A549 (cell line): ENCODE measurements at regions not wholly inside any gene's neighbourhood (a gene's known extent, or its start where the extent isn't known, plus 50 kb on each side); places are given as distances from the start of the nearest gene placed in this dataset.
A peak's percentile ranks its signal among the peaks of the same experiment; 100 is the strongest.

Experiments
- ATAC-seq, 2 experiments: fragments of 200-7000 bp in 1 of 2; fragments of >200 bp in 1 of 2; cut with Nextera tagmentation in 1 of 2; cut with Tn5 transposase in 1 of 2; 3 replicates each; pipeline versions ENCODE4 v1.8.0 to v1.9.1; 2018 to 2020; ENCODE audit warnings: mild to moderate bottlenecking in 1 of 2, moderate library complexity in 1 of 2
- CTCF ChIA-PET: fragments of 300-600 bp; sonication (Branson Sonifier 250); formaldehyde crosslinking; extraction: SDS; loops from one replicate; lab custom pipeline; 2021; ENCODE audit warnings: antibody characterized with exemption, inconsistent platforms; lab: Yijun Ruan, JAX
- POLR2A ChIA-PET: fragments of 350-600 bp; formaldehyde crosslinking; extraction: SDS; loops from one replicate; lab custom pipeline; 2021; ENCODE audit warnings: antibody characterized with exemption, inconsistent platforms; lab: Yijun Ruan, JAX
- DNase-seq, 2 experiments: peaks; one replicate each; pipeline versions ENCODE4 v3.0.0 to v3.0.0-alpha.2; 2011 to 2016; ENCODE audit warnings: low read depth in 1 of 2, low spot score in 1 of 2
- FAIRE-seq: peaks from 2 replicates; lab custom pipeline; 2011; peaks lifted over from hg19 to GRCh38; lab: Jason Lieb, UNC
- H3K27ac ChIP-seq, 2 experiments: fragments of >200 bp; sonication (Bioruptor Twin); formaldehyde crosslinking; 3 replicates each; pipeline ENCODE4 v1.5.1; 2016 to 2017
- H3K4me1 ChIP-seq: fragments of >200 bp; sonication (Bioruptor Twin); formaldehyde crosslinking; 3 replicates; pipeline ENCODE4 v1.6.1; 2016
- H3K4me2 ChIP-seq: fragments of >200 bp; sonication (Bioruptor Twin); formaldehyde crosslinking; 3 replicates; pipeline ENCODE4 v1.6.1; 2016
- H3K4me3 ChIP-seq: fragments of >200 bp; sonication (Bioruptor Twin); formaldehyde crosslinking; 3 replicates; pipeline ENCODE4 v1.5.1; 2016
- H3K9me3 ChIP-seq: fragments of >200 bp; sonication (Bioruptor Twin); formaldehyde crosslinking; 3 replicates; pipeline ENCODE4 v1.6.1; 2016
- CBX8 ChIP-seq: fragments of 200-600 bp; sonication (generic); IDR thresholded peaks from 2 replicates; pipeline ENCODE4 v1.6.1; 2016
- CTCF ChIP-seq: fragments of >200 bp; sonication (Bioruptor Twin); formaldehyde crosslinking; IDR thresholded peaks from 3 replicates; pipeline ENCODE4 v1.5.1; 2016
- E2F6 ChIP-seq: IDR thresholded peaks from 2 replicates; pipeline ENCODE4 v1.6.1; 2012; ENCODE audit warnings: low read depth, borderline replicate concordance
- ELK1 ChIP-seq: fragments of 150-350 bp; IDR thresholded peaks from 2 replicates; pipeline ENCODE4 v1.6.1; 2014; ENCODE audit warnings: low read depth, mild to moderate bottlenecking, low read length
- ESRRA ChIP-seq: fragments of 150-350 bp; IDR thresholded peaks from 2 replicates; pipeline ENCODE4 v1.6.1; 2014; ENCODE audit warnings: mild to moderate bottlenecking, low read length, borderline replicate concordance
- FOSL2 ChIP-seq, 2 experiments: fragments of 450-650 bp in 1 of 2; fragments of >200 bp in 1 of 2; sonication (Bioruptor Twin) in 1 of 2; formaldehyde crosslinking; IDR thresholded peaks; 2 replicates each; pipeline versions ENCODE4 v1.5.0 to v1.6.1; 2016 to 2020; ENCODE audit warnings: mild to moderate bottlenecking in 1 of 2, moderate library complexity in 1 of 2
- FOXS1 ChIP-seq: fragments of 250-450 bp; sonication (Bioruptor Pico); IDR thresholded peaks from 2 replicates; pipeline ENCODE4 v1.5.0; 2020; ENCODE audit warnings: mild to moderate bottlenecking, moderate library complexity
- HES2 ChIP-seq: fragments of >200 bp; sonication (Bioruptor Twin); formaldehyde crosslinking; IDR thresholded peaks from 2 replicates; pipeline ENCODE4 v1.6.1; 2016
- HEYL ChIP-seq: fragments of 250-450 bp; sonication (Bioruptor Pico); IDR thresholded peaks from 2 replicates; pipeline ENCODE4 v1.8.0; 2021; ENCODE audit warnings: mild to moderate bottlenecking, moderate library complexity
- HMGXB4 ChIP-seq: fragments of 250-450 bp; sonication (Bioruptor Pico); IDR thresholded peaks from 2 replicates; pipeline ENCODE4 v1.5.0; 2021; ENCODE audit warnings: mild to moderate bottlenecking, moderate library complexity, borderline replicate concordance
- HOXA7 ChIP-seq: fragments of 250-450 bp; sonication (Bioruptor Pico); IDR thresholded peaks from 2 replicates; pipeline ENCODE4 v1.5.0; 2020; ENCODE audit warnings: mild to moderate bottlenecking, moderate library complexity
- HOXB13 ChIP-seq: fragments of 250-450 bp; sonication (Bioruptor Pico); IDR thresholded peaks from 2 replicates; pipeline ENCODE4 v1.5.0; 2020; ENCODE audit warnings: low read depth, mild to moderate bottlenecking, moderate library complexity
- HOXB5 ChIP-seq: fragments of 250-450 bp; sonication (Bioruptor Pico); IDR thresholded peaks from 2 replicates; pipeline ENCODE4 v1.5.0; 2020; ENCODE audit warnings: mild to moderate bottlenecking, moderate library complexity
- JUN ChIP-seq, 2 experiments: fragments of >200 bp; sonication (Bioruptor Twin); formaldehyde crosslinking; IDR thresholded peaks; 2 replicates in 1 of 2; 3 replicates in 1 of 2; pipeline ENCODE4 v1.6.1; 2016 to 2017
- MAFK ChIP-seq: fragments of 450-650 bp; IDR thresholded peaks from 2 replicates; pipeline ENCODE4 v1.6.1; 2014; ENCODE audit not compliant: partially characterized antibody
- MAX ChIP-seq: IDR thresholded peaks from 2 replicates; pipeline ENCODE4 v1.6.1; 2012
- MYC ChIP-seq: IDR thresholded peaks from 2 replicates; pipeline ENCODE4 v1.6.1; 2012; ENCODE audit warnings: mild to moderate bottlenecking, inconsistent platforms, low read length, improper control_type of control experiment, borderline replicate concordance
- NPAS2 ChIP-seq: fragments of 250-450 bp; sonication (Bioruptor Pico); IDR thresholded peaks from 2 replicates; pipeline ENCODE4 v1.8.0; 2022; ENCODE audit warnings: mild to moderate bottlenecking, moderate library complexity, borderline replicate concordance
- PBX3 ChIP-seq: IDR thresholded peaks from 2 replicates; pipeline ENCODE4 v1.6.1; 2012
- POLR2A ChIP-seq: IDR thresholded peaks from 2 replicates; pipeline ENCODE4 v1.6.1; 2012; ENCODE audit warnings: mild to moderate bottlenecking, low read length
- RCOR1 ChIP-seq: fragments of 150-350 bp; IDR thresholded peaks from 2 replicates; pipeline ENCODE4 v1.6.1; 2014; ENCODE audit warnings: antibody characterized with exemption, low read length, low read depth
- TP53 ChIP-seq: fragments of 250-450 bp; sonication (Bioruptor Pico); IDR thresholded peaks from 2 replicates; pipeline ENCODE4 v1.5.0; 2021; ENCODE audit warnings: mild to moderate bottlenecking, moderate library complexity
- USF2 ChIP-seq: fragments of 450-650 bp; IDR thresholded peaks from 2 replicates; pipeline ENCODE4 v1.6.1; 2014; ENCODE audit warnings: antibody characterized with exemption
- ZC3H11A ChIP-seq: fragments of 450-650 bp; IDR thresholded peaks from 2 replicates; pipeline ENCODE4 v1.6.1; 2014; ENCODE audit warnings: antibody characterized with exemption, mild to moderate bottlenecking
- WGBS: methylation state at CpG from one replicate; pipeline ENCODE4 v1.1.6; 2017; ENCODE audit errors: missing lambda C conversion rate; 5-methylcytosine and 5-hydroxymethylcytosine counted together

- Histone ChIP-seq H3K4me3 (no peak overlapping the region), H3K4me1 (no peaks in the 10 kb centered on the region), H3K9me3 (no peaks in the 10 kb centered on the region), H3K27ac (no peak overlapping the region), H3K4me2 (no peak overlapping the region)
- no peak for TF ChIP-seq POLR2A
- TF ChIP-seq HMGXB4 (CRISPR knock-in tag) = no peak
- no peak for TF ChIP-seq ESRRA
- TF ChIP-seq PBX3 = no peak
- no peak for TF ChIP-seq MAFK
- no peak for TF ChIP-seq NPAS2
- TF ChIP-seq MYC = no peak
- TF ChIP-seq ZC3H11A = no peak
- TF ChIP-seq FOXS1 (CRISPR knock-in tag) = no peak
- TF ChIP-seq RCOR1 = no peak
- TF ChIP-seq USF2 = no peak
- TF ChIP-seq E2F6 = no peak
- TF ChIP-seq ELK1 = no peak
- no peak for TF ChIP-seq CTCF
- TF ChIP-seq JUN (IDR thresholded peaks at IDR 0.05) = no peak
- DNase-seq = no peak
- CTCF ChIA-PET = interaction anchor here (0.6 to 0.9 kb wide), 2 partner anchors 10 to 39 kb away, joined by 3 to 5 read pairs; no protein-coding TSS in a partner anchor
- POLR2A ChIA-PET = no interaction called here
- no peak for FAIRE-seq
- 48% methylated on average over 3 of the region's 3 CpGs for WGBS
- ATAC-seq = no peak
These were observed 66.1 kb upstream of the PARP1 start for GRCh38 chr1:226474041-226474440.

- POLR2A ChIA-PET = no interaction called here
These were observed 66.7 kb upstream of the PARP1 start for GRCh38 chr1:226474443-226475141.

More at GRCh38 chr1:226474443-226475141, 66.7 kb upstream of the PARP1 start:
- Histone ChIP-seq H3K4me1 (no peaks in the 10 kb centered on the region), H3K9me3 (no peaks in the 10 kb centered on the region), H3K27ac (no peak overlapping the region), H3K4me2 (no peak overlapping the region), H3K4me3 (no peak overlapping the region)
- FAIRE-seq (no peak), DNase-seq (no peak), ATAC-seq (0 out of 6 replicates have a peak, but pooled peaks of 1 of the 2 experiments have one; percentile 37)
- CTCF ChIA-PET = interaction anchor here (0.6 kb wide), 1 partner anchor 38 kb away, joined by 5 read pairs; no protein-coding TSS in a partner anchor
- TF ChIP-seq ZC3H11A (no peak), FOSL2 (IDR thresholded peaks at IDR 0.05) (no peak), FOSL2 (CRISPR knock-in tag; IDR thresholded peaks at IDR 0.05) (no peak), HEYL (no peak), HOXB13 (CRISPR knock-in tag) (no peak), ELK1 (no peak), HOXB5 (CRISPR knock-in tag) (no peak), HOXA7 (CRISPR knock-in tag) (no peak), MAX (no peak), TP53 (CRISPR knock-in tag) (no peak), HES2 (no peak), CBX8 (no peak)
- WGBS = 67% methylated on average over 5 of the region's 5 CpGs
